ENCODE measurements at regions not wholly inside any gene's neighbourhood (a gene's known extent, or its start where the extent isn't known, plus 50 kb on each side); places are given as distances from the start of the nearest gene placed in this dataset.

GRCh38 chr3:194265996-194266964, 84.8 kb downstream of the CPN2 start:
- no peak for DNase-seq (ENCODE audit: low read depth)

- DNase-seq (ENCODE audit: low read depth) = no peak
Observed at GRCh38 chr3:194267744-194268653, 83.1 kb downstream of the CPN2 start.

DNA sequence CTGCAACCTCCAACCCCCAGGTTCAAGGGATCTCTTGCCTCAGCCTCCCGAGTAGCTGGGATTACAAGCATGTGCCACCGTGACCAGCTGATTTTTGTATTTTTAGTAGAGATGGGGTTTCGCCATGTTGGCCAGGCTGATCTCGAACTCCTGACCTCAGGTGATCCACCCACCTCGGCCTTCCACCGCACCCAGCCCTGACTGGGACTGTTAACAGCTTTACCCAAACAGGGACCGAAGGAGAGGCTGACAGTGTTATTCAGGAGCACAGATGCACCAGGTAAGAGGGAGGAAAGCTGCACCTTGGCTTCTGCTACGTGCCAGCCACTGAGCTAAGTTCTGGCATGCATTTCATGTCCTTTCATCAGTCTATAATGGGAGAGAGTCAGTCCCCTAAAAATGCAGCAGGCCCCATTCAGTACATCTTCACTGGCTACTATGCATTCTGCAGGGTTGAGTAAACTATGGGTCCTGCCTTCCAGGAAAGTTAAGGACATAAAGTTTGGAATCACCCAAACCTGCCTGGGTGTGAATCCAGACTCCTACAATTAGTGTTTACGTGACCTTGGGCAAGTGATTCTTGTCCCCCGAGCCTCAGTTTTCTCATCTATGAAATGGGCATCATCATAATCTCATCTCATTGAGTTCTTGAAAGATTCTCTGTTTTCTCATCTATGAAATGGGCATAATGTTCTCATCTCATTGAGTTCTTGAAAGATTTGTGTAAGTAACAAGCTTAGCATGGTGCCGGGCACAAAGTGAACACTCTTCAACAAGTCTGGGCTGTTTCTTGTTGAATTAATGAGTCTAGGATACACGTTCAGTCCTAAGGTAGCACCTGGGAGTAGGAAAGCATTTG, 82.2 kb downstream of the CPN2 start:
- DNase-seq (ENCODE audit: low read depth) = no peak

- DNase-seq (ENCODE audit: low read depth) = no peak
Observed at GRCh38 chr3:194269610-194270145, 81.5 kb downstream of the CPN2 start.

GRCh38 chr3:194270627-194271459, 80.3 kb downstream of the CPN2 start:
- no peak for DNase-seq (ENCODE audit: low read depth)

GRCh38 chr3:194271460-194272035, 79.6 kb downstream of the CPN2 start:
- no peak for DNase-seq (ENCODE audit: low read depth)

- no peak for DNase-seq (ENCODE audit: low read depth)
Observed at GRCh38 chr3:194272221-194272620, 78.9 kb downstream of the CPN2 start.

- DNase-seq (ENCODE audit: low read depth) = no peak
Observed at GRCh38 chr3:194272861-194273742, 78.0 kb downstream of the CPN2 start.

GRCh38 chr3:194273743-194274310, 77.3 kb downstream of the CPN2 start:
- no peak for DNase-seq (ENCODE audit: low read depth)

DNA sequence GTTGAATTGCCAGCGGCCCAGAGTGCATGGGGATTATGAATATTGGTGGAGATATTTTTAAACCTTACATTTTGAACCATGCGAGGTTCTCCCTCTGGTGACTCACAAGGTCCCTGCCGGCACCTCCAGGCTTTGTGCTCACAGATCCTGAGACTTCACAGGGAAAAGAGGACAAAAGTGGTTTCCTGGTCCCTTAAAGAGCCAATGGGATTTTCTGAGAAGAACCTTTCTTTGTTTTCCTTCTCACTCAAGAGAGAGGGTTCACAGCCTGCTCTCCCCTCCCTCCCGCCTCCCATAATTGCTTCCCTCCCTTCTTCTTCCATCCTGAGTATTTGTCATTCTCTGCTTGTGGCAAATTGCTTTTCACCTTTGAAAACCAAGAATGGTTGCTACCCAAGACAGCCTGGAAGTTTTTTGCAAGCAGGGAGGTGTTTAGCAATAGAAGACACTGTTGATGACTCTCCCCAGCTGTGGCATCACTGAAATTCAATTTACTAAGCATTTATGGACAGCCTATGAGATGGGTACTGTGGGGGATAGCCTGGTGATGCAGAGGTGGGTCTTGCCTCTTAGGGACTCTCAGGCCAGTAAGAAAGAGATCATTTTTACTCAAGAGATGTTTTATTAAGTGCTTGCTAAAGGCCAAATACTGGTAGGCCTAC, 76.6 kb downstream of the CPN2 start:
- DNase-seq (ENCODE audit: low read depth) = no peak

- DNase-seq (ENCODE audit: low read depth) = no peak
Observed at GRCh38 chr3:194275291-194275690, 75.8 kb downstream of the CPN2 start.

- no peak for DNase-seq (ENCODE audit: low read depth)
Observed at GRCh38 chr3:194275721-194276120, 75.4 kb downstream of the CPN2 start.

GRCh38 chr3:194276768-194277103, 74.4 kb downstream of the CPN2 start:
- DNase-seq (ENCODE audit: low read depth) = no peak

DNA sequence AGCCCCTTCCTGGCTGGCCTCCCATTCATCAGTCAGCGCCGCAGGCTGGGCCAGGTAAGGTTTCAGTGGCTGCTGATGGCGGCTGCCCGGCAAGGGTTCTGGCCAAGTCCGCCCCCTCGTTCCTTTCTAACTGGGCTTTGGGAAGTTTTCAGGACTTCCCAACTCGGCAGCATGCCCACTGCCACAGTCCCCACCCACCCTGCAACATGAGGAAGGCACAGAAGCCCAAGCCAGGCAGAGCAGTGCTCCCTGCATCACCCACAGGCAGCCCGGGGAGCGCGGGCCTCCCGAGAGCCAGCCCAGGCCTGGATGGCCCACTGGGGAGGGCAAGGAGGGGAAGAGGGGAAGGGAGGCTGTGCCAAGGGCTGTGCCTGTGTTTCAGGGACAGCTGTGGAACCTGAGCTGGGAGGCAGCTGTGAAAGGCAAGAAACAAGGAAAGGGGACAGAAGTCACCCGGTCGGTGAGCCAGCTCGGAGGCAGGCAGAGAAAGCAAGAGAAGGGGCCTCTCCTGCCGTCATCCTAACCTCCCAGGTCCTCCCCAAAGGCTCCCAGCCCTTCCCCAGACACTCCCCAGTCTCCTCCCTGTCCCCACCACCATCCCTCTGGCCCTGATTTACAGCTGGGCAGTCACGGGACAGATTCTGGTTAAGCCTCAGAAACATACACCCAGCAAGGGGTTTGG, 73.9 kb downstream of the CPN2 start:
- DNase-seq (ENCODE audit: low read depth) = no peak

DNA sequence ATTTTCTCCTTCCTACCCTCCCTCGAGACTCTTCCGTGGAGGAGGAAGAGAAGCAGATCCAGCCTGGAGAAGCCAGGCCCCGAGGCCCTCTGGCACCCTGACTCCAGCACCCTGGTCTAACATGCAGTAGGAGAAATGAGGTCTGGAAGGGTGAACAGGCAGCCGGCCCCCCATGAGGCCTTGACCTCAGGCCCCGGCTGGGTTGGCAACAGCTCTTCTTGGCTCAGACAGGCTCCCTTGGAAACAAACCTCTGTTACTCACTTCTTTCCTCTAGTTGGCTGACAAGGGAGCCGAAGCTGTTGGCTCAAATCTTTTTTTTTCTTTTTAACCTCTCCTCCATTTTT, 73.4 kb downstream of the CPN2 start:
- DNase-seq (ENCODE audit: low read depth) = no peak

GRCh38 chr3:194278186-194278845, 72.8 kb downstream of the CPN2 start:
- DNase-seq (ENCODE audit: low read depth) = no peak

DNA sequence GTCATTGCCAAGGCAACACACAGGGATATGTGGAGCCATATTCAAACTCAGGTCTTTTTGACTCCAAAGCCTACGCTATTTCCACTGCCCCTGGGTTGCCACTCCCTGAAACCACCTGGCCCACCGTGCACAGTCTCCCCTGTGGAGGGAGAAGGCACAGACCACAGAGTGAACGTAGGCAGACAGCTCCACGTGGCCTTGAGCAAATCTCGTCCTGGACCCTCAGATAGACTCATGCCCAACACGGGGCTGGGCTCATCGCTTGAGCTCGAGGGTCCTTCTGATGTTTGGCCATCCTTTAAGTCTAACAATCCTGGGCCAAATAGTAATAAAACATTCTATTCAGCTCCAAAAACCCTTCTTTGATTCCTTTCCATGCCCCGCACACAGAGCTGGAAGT, 72.0 kb downstream of the CPN2 start:
- no peak for DNase-seq (ENCODE audit: low read depth)

Measured in HS-5 (cell line).